MCF 10A (cell line): ENCODE measurements at regions not wholly inside any gene's neighbourhood (a gene's known extent, or its start where the extent isn't known, plus 50 kb on each side); places are given as distances from the start of the nearest gene placed in this dataset.

Source experiments
- BruUV-seq: library from RNA; stranded (reverse); fragments of 400-500 nt; replicated peaks from 2 replicates; lab custom pipeline; 2021; lab: Mats Ljungman, UMichigan
- CTCF ChIA-PET: fragments of 300-600 bp; sonication (Branson Sonifier 250); formaldehyde crosslinking; extraction: SDS; loops from one replicate; lab custom pipeline; 2021; ENCODE audit warnings: antibody characterized with exemption, inconsistent platforms; lab: Yijun Ruan, JAX
- POLR2A ChIA-PET: fragments of 300-600, 350-650 bp; sonication (Branson Sonifier 250); formaldehyde crosslinking; extraction: SDS; loops from one replicate; lab custom pipeline; 2020; ENCODE audit warnings: antibody characterized with exemption, inconsistent platforms; lab: Yijun Ruan, JAX
- DNase-seq: peaks from one replicate; pipeline ENCODE4 v3.0.0-alpha.2; 2018; ENCODE audit not compliant: unreplicated experiment
- H3K27ac Mint-ChIP-seq: one replicate; pipeline ENCODE4 v1.8.0; 2022; ENCODE audit warnings: mild to moderate bottlenecking, low read depth, mixed read lengths; ENCODE audit not compliant: unreplicated experiment
- H3K27me3 Mint-ChIP-seq: one replicate; pipeline ENCODE4 v1.8.0; 2022; ENCODE audit warnings: mixed read lengths; ENCODE audit not compliant: insufficient read depth, unreplicated experiment
- H3K36me3 Mint-ChIP-seq: one replicate; pipeline ENCODE4 v1.8.0; 2022; ENCODE audit warnings: mild to moderate bottlenecking, moderate library complexity, mixed read lengths; ENCODE audit not compliant: insufficient read depth, unreplicated experiment
- H3K4me1 Mint-ChIP-seq: one replicate; pipeline ENCODE4 v1.8.0; 2022; ENCODE audit warnings: mixed read lengths; ENCODE audit not compliant: insufficient read depth, unreplicated experiment
- H3K4me3 Mint-ChIP-seq: one replicate; pipeline ENCODE4 v1.8.0; 2022; ENCODE audit warnings: mild to moderate bottlenecking, moderate library complexity, mixed read lengths; ENCODE audit not compliant: unreplicated experiment
- H3K9me3 Mint-ChIP-seq: one replicate; pipeline ENCODE4 v1.8.0; 2022; ENCODE audit warnings: mixed read lengths; ENCODE audit not compliant: unreplicated experiment
- intact Hi-C: fragments of 100-400 bp; cut with micrococcal nuclease; formaldehyde crosslinking; loops from 2 replicates; pipeline ENCODE4 v1.14.1; 2022
- TF ChIP-seq, protein P1 (sequence below): fragments of 200-600 bp; IDR thresholded peaks from one replicate; pipeline ENCODE4 v1.8.0; 2022; ENCODE audit warnings: antibody characterized with exemption, mild to moderate bottlenecking; ENCODE audit not compliant: unreplicated experiment

DNA sequence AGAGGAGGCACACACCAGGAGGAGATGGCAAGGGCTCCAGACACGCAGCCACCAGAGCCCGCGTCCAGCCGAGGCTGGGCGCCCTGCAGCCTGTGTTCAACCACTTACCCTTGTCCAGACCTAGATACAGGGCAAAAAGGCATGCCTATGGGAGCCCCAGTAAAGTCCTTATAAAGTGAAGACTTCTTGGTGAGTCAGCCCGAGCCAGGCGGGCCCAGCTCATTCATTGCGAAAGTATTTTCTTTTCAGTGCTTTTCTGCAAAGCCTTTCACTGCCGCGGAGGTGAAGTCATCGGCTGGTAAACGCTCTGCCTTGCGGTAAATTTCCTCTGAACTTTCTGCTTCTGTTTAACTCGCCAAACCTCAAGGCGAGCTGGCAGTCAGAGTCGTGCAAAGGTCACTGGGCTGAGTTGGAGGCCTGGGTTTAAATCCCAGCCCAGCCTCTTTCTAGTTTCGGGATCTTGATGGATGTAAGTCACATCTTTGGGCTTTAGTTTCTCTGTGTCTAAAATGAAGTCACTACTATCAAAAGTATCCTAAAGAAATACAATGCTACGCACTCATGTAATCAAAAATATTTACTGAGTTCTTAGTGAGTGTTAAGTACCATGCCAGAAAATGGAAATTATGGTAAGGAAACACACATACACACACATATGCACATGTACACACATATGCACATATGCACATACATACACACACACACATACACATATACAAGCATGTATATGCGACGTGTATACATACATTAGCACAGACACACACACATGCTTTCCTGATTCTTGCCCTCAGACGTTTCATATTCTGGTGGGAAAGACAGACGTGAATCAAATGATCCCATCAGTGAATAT, 54.7 kb upstream of the IFFO2 start:
- Mint-ChIP-seq H3K4me1 (peaks cover 23% of the 10 kb centered on the region), H3K9me3 (no peaks in the 10 kb centered on the region), H3K36me3 (no peaks in the 10 kb centered on the region), H3K4me3 (no peak overlapping the region), H3K27ac (peak overlapping the region; percentile 85), H3K27me3 (no peaks in the 10 kb centered on the region)
- intact Hi-C loops, result loop anchor here (5.0 kb wide), 2 partner anchors 34 to 56 kb away; no protein-coding TSS in a partner anchor
- TF ChIP-seq, protein P1, sequence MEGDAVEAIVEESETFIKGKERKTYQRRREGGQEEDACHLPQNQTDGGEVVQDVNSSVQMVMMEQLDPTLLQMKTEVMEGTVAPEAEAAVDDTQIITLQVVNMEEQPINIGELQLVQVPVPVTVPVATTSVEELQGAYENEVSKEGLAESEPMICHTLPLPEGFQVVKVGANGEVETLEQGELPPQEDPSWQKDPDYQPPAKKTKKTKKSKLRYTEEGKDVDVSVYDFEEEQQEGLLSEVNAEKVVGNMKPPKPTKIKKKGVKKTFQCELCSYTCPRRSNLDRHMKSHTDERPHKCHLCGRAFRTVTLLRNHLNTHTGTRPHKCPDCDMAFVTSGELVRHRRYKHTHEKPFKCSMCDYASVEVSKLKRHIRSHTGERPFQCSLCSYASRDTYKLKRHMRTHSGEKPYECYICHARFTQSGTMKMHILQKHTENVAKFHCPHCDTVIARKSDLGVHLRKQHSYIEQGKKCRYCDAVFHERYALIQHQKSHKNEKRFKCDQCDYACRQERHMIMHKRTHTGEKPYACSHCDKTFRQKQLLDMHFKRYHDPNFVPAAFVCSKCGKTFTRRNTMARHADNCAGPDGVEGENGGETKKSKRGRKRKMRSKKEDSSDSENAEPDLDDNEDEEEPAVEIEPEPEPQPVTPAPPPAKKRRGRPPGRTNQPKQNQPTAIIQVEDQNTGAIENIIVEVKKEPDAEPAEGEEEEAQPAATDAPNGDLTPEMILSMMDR, result no peak
- BruUV-seq, result no TSS peak
- peak; percentile 96 for DNase-seq
- CTCF ChIA-PET, result interaction anchor here (0.6 to 1.4 kb wide), 2 partner anchors 56 to 102 kb away, joined by 3 to 4 read pairs; no protein-coding TSS in a partner anchor
- POLR2A ChIA-PET, result interaction anchor here (0.7 to 3.2 kb wide), 16 partner anchors 10 to 98 kb away, joined by 3 to 28 read pairs (median 4); partner anchors contain the start of gene IFFO2

DNA sequence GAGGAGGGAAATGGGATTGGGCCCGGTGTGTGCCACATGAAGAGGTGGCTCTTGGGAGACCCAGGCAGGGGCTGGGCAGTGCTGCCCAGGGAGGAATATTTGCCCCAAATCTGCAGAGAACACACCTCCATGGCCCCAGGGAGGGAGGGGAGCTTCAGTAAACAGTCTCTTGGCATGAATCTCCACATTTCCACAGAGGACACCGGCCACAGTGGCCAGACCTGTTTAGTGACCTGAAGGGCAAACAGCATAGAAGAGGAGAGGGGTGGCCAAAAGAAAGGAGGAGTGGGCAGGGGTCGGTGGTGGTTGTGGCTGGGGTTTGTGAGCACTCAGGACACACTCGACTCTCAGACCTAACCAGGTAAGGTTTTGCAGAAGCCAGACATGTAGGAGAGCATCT, 54.0 kb upstream of the IFFO2 start:
- TF ChIP-seq, protein P1, result no peak
- DNase-seq, result no peak
- Mint-ChIP-seq H3K9me3 (no peaks in the 10 kb centered on the region), H3K4me1 (peaks cover 23% of the 10 kb centered on the region), H3K27me3 (no peaks in the 10 kb centered on the region), H3K27ac (peak overlapping the region; percentile 85), H3K4me3 (no peak overlapping the region), H3K36me3 (no peaks in the 10 kb centered on the region)
- intact Hi-C loops, result loop anchor here (5.0 kb wide), 2 partner anchors 33 to 57 kb away; no protein-coding TSS in a partner anchor
- POLR2A ChIA-PET, result interaction anchor here (0.6 to 3.2 kb wide), 14 partner anchors 9 to 506 kb away, joined by 3 to 28 read pairs (median 4); partner anchors contain the start of gene IFFO2
- BruUV-seq, result no TSS peak
- CTCF ChIA-PET, result interaction anchor here (0.6 kb wide), 1 partner anchor 57 kb away, joined by 4 read pairs; no protein-coding TSS in a partner anchor

DNA sequence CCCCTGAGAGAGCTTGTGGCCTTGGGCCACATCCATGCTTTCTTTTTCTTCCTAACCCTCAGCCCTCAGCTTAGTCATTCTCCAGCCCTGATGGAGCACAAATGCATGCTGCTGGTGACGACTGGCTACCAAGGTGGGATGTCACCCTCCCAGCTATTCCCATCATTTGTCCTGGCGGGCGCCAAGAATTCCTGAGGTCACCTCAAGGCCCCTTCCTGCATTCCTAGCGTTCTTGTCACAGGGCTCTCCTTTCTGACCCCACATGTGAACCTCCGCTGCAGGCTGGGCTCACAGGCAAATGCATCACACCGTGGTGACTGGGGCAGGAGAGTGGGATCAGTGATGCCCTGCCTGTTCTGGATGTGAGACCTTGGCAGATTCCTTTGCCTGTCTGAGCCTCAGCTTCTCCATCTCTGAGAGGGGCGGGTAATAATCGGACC, 53.4 kb upstream of the IFFO2 start:
- no peaks in the 10 kb centered on the region for H3K36me3 Mint-ChIP-seq
- ChIA-PET CTCF (interaction anchor here (1.1 kb wide), 1 partner anchor 103 kb away, joined by 5 read pairs; no protein-coding TSS in a partner anchor), POLR2A (interaction anchor here (0.6 to 3.2 kb wide), 9 partner anchors 11 to 505 kb away, joined by 3 to 28 read pairs (median 4); partner anchors contain the start of gene IFFO2)
- no peaks in the 10 kb centered on the region for H3K9me3 Mint-ChIP-seq
- H3K4me3 Mint-ChIP-seq, result no peak overlapping the region
- H3K27me3 Mint-ChIP-seq, result no peaks in the 10 kb centered on the region
- peaks cover 23% of the 10 kb centered on the region for H3K4me1 Mint-ChIP-seq
- H3K27ac Mint-ChIP-seq, result peak overlapping the region; percentile 85
- intact Hi-C loops, result loop anchor here (5.0 kb wide), 2 partner anchors 33 to 57 kb away; no protein-coding TSS in a partner anchor
- TF ChIP-seq, protein P1, result no peak
- DNase-seq, result peak; percentile 51
- no TSS peak for BruUV-seq
